H1 (cell line): ENCODE measurements at regions not wholly inside any gene's neighbourhood (a gene's known extent, or its start where the extent isn't known, plus 50 kb on each side); places are given as distances from the start of the nearest gene placed in this dataset.

Experiments used
- CTCF ChIA-PET: fragments of 300-600 bp; sonication (Branson Sonifier 250); formaldehyde crosslinking; loops from one replicate; lab custom pipeline; 2021; ENCODE audit not compliant: partially characterized antibody; lab: Charles Lee
- POLR2A ChIA-PET: fragments of 300-600 bp; sonication (Branson Sonifier 250); formaldehyde crosslinking; loops from one replicate; lab custom pipeline; 2021; ENCODE audit warnings: inconsistent platforms; ENCODE audit not compliant: partially characterized antibody; lab: Charles Lee
- DNase-seq, 2 experiments: peaks; one replicate each; pipeline versions ENCODE4 v3.0.0 to v3.0.0-alpha.2; 2010 to 2022; ENCODE audit warnings: low spot score in 2 of 2, low read depth in 1 of 2, mixed read lengths in 1 of 2
- FAIRE-seq: peaks from 2 replicates; lab custom pipeline; 2011; peaks lifted over from hg19 to GRCh38; lab: Jason Lieb, UNC
- H2AFZ ChIP-seq: 2 replicates; pipeline ENCODE4 v1.8.1; 2012; ENCODE audit warnings: low read length, inconsistent platforms
- H2AK5ac ChIP-seq: 2 replicates; pipeline ENCODE4 v1.6.1; 2013; ENCODE audit warnings: low read depth, low read length
- H2BK120ac ChIP-seq: replicated peaks from 2 replicates; pipeline ENCODE3; 2013; ENCODE audit warnings: low read depth, low read length, inconsistent platforms
- H2BK12ac ChIP-seq: 2 replicates; pipeline ENCODE4 v1.6.1; 2013; ENCODE audit warnings: low read depth, low read length
- H2BK15ac ChIP-seq: 2 replicates; pipeline ENCODE4 v1.6.1; 2013; ENCODE audit warnings: low read length
- H2BK20ac ChIP-seq: 2 replicates; pipeline ENCODE4 v1.6.1; 2013; ENCODE audit warnings: low read length
- H2BK5ac ChIP-seq: 2 replicates; pipeline ENCODE4 v1.6.1; 2013; ENCODE audit warnings: low read depth, low read length
- H3K14ac ChIP-seq: 2 replicates; pipeline ENCODE4 v1.6.1; 2013; ENCODE audit warnings: inconsistent platforms; ENCODE audit not compliant: insufficient read length
- H3K18ac ChIP-seq: 2 replicates; pipeline ENCODE4 v1.6.1; 2013; ENCODE audit warnings: low read length; ENCODE audit errors: extremely low read depth
- H3K23ac ChIP-seq: 2 replicates; pipeline ENCODE4 v1.6.1; 2013; ENCODE audit warnings: inconsistent platforms; ENCODE audit not compliant: insufficient read length
- H3K23me2 ChIP-seq: 2 replicates; pipeline ENCODE4 v1.6.1; 2013; ENCODE audit warnings: low read depth, low read length
- H3K27ac ChIP-seq: 2 replicates; pipeline ENCODE4 v1.6.1; 2011; ENCODE audit warnings: low read depth, low read length, inconsistent platforms
- H3K27me3 ChIP-seq, 4 experiments: replicated peaks in 1 of 4; 1 replicate in 1 of 4; 2 replicates in 3 of 4; pipeline versions ENCODE4 v1.6.1 to v1.8.1; 2011 to 2013; ENCODE audit warnings: low read length in 3 of 4, mild to moderate bottlenecking in 3 of 4, inconsistent platforms in 2 of 4, mixed read lengths in 2 of 4, moderate library complexity in 1 of 4; ENCODE audit not compliant: control insufficient read depth in 3 of 4, insufficient read depth in 3 of 4; ENCODE audit errors: extremely low read depth in 1 of 4
- H3K36me3 ChIP-seq, 4 experiments: 2 replicates each; pipeline versions ENCODE4 v1.6.1 to v1.8.1; 2011 to 2013; ENCODE audit warnings: mild to moderate bottlenecking in 4 of 4, low read length in 3 of 4, moderate library complexity in 2 of 4, control low read depth in 1 of 4, inconsistent platforms in 1 of 4; ENCODE audit not compliant: insufficient read depth in 4 of 4, control insufficient read depth in 2 of 4
- H3K4ac ChIP-seq: replicated peaks from 2 replicates; pipeline ENCODE3; 2013; ENCODE audit warnings: low read length, low read depth, mixed read lengths, inconsistent platforms; ENCODE audit not compliant: insufficient read length
- H3K4me1 ChIP-seq, 4 experiments: replicated peaks in 1 of 4; 1 replicate in 1 of 4; 2 replicates in 3 of 4; pipeline versions ENCODE4 v1.6.1 to v1.8.1; 2011 to 2013; ENCODE audit warnings: low read length in 3 of 4, inconsistent platforms in 2 of 4, mixed read lengths in 1 of 4; ENCODE audit not compliant: insufficient read depth in 4 of 4, control insufficient read depth in 3 of 4
- H3K4me2 ChIP-seq, 2 experiments: 2 replicates each; pipeline versions ENCODE4 v1.6.1 to v1.8.1; 2011 to 2013; ENCODE audit warnings: low read depth in 2 of 2, low read length in 2 of 2, control low read depth in 1 of 2, inconsistent platforms in 1 of 2, mild to moderate bottlenecking in 1 of 2; ENCODE audit not compliant: insufficient read depth in 1 of 2
- H3K4me3 ChIP-seq, 4 experiments: fragments of 200-600, 300-600 bp in 1 of 4; sonication (generic), shearing (Covaris generic), sonication (Bioruptor Twin) in 1 of 4; 2 replicates each; pipeline versions ENCODE4 v1.5.1 to v1.8.1; 2011 to 2016; ENCODE audit warnings: low read length in 4 of 4, low read depth in 3 of 4, control low read depth in 2 of 4, inconsistent platforms in 2 of 4, mild to moderate bottlenecking in 2 of 4, mixed read lengths in 1 of 4, moderate library complexity in 1 of 4; ENCODE audit not compliant: insufficient read depth in 2 of 4; ENCODE audit errors: extremely low read depth in 1 of 4
- H3K56ac ChIP-seq: replicated peaks from 2 replicates; pipeline ENCODE3; 2013; ENCODE audit warnings: low read depth, mild to moderate bottlenecking, mixed read lengths, low read length, inconsistent platforms; ENCODE audit not compliant: insufficient read length
- H3K79me1 ChIP-seq: 2 replicates; pipeline ENCODE4 v1.6.1; 2013; ENCODE audit warnings: low read depth, low read length, control low read depth
- H3K79me2 ChIP-seq, 2 experiments: 2 replicates each; pipeline versions ENCODE4 v1.6.1 to v1.8.1; 2012 to 2013; ENCODE audit warnings: low read length in 2 of 2, mild to moderate bottlenecking in 2 of 2, inconsistent platforms in 1 of 2; ENCODE audit not compliant: insufficient read depth in 2 of 2, control insufficient read depth in 1 of 2
- H3K9ac ChIP-seq, 4 experiments: replicated peaks in 1 of 4; 1 replicate in 1 of 4; 2 replicates in 3 of 4; pipeline versions ENCODE4 v1.6.1 to v1.8.1; 2011 to 2013; ENCODE audit warnings: low read depth in 3 of 4, low read length in 3 of 4, control low read depth in 2 of 4, mild to moderate bottlenecking in 2 of 4, moderate library complexity in 2 of 4, inconsistent platforms in 1 of 4; ENCODE audit errors: extremely low read depth in 1 of 4
- H3K9me3 ChIP-seq, 2 experiments: 2 replicates each; pipeline versions ENCODE4 v1.6.1 to v1.8.1; 2012 to 2013; ENCODE audit warnings: mild to moderate bottlenecking in 2 of 2, moderate library complexity in 2 of 2, control low read depth in 1 of 2, inconsistent platforms in 1 of 2, low read depth in 1 of 2, low read length in 1 of 2, mixed read lengths in 1 of 2; ENCODE audit not compliant: insufficient read depth in 2 of 2
- H4K20me1 ChIP-seq, 2 experiments: replicated peaks in 1 of 2; 2 replicates each; pipeline versions ENCODE3 to v1.8.1; 2011 to 2013; ENCODE audit warnings: inconsistent platforms in 2 of 2, low read length in 2 of 2, mild to moderate bottlenecking in 1 of 2; ENCODE audit not compliant: insufficient read depth in 2 of 2, control insufficient read depth in 1 of 2
- H4K5ac ChIP-seq: 2 replicates; pipeline ENCODE4 v1.6.1; 2013; ENCODE audit warnings: low read length, low read depth, mixed read lengths, inconsistent platforms; ENCODE audit not compliant: insufficient read length
- H4K8ac ChIP-seq: 2 replicates; pipeline ENCODE4 v1.8.0; 2013; ENCODE audit warnings: mild to moderate bottlenecking, moderate library complexity, low read length, inconsistent platforms; ENCODE audit not compliant: insufficient read depth; ENCODE audit errors: extremely low read depth
- H4K91ac ChIP-seq: replicated peaks from 2 replicates; pipeline ENCODE3; 2013; ENCODE audit warnings: low read length, mixed read lengths, inconsistent platforms; ENCODE audit not compliant: insufficient read length
- EGR1 ChIP-seq: IDR thresholded peaks from 2 replicates; pipeline ENCODE4 v1.6.1; 2011; ENCODE audit warnings: low read depth, low read length, borderline replicate concordance
- TCF12 ChIP-seq: IDR thresholded peaks from 2 replicates; pipeline ENCODE4 v1.6.1; 2011; ENCODE audit warnings: low read depth, mild to moderate bottlenecking, low read length
- WGBS, 2 experiments: shearing (Covaris generic) in 1 of 2; methylation state at CpG; one replicate each; pipeline versions ENCODE4 v1.1.6 to v1.1.7; 2013 to 2015; ENCODE audit warnings: low lambda C conversion rate in 2 of 2, mixed read lengths in 2 of 2, inconsistent platforms in 1 of 2, low coverage in 1 of 2, missing lambda C conversion rate in 1 of 2; ENCODE audit not compliant: insufficient replicate concordance in 2 of 2, insufficient coverage in 1 of 2, insufficient read length in 1 of 2; ENCODE audit errors: extremely low coverage in 1 of 2, missing lambda C conversion rate in 1 of 2; 5-methylcytosine and 5-hydroxymethylcytosine counted together

DNA sequence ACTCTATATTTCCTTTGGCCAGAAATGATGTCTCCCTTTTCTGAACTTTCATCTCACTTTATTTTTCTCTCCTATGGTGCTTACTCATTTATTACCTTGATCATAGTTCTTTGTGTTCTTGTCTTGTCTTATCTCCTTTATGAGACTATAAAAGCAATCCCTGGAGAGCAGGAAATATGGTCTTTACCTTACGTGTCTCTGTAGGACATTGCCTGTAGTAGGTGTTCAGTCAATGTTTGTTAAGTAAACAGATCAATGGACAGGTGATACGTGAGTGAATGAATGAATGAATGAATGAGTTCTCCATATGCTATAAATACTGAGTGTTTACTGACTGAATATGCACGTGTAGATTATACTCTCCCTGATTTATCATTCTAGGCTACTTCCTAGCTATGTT, 193.7 kb upstream of the HMGA2 start:
- Histone ChIP-seq H3K79me1 (no peaks in the 10 kb centered on the region), H2BK120ac (no peak overlapping the region), H2AFZ (no peak overlapping the region), H4K20me1 (no peaks in the 10 kb centered on the region), H3K36me3 (no peaks in the 10 kb centered on the region), H3K9me3 (no peaks in the 10 kb centered on the region), H3K4me1 (no peaks in the 10 kb centered on the region), H3K4me2 (no peak overlapping the region), H3K23ac (no peak overlapping the region), H2BK20ac (no peak overlapping the region), H3K56ac (no peak overlapping the region), H2BK15ac (no peak overlapping the region), H3K14ac (no peak overlapping the region), H2BK5ac (no peak overlapping the region), H3K79me2 (no peaks in the 10 kb centered on the region), H2AK5ac (no peak overlapping the region), H3K18ac (no peak overlapping the region), H3K4me3 (no peak overlapping the region), H4K5ac (no peak overlapping the region), H3K27ac (no peak overlapping the region), H3K9ac (no peak overlapping the region), H3K27me3 (no peaks in the 10 kb centered on the region), H3K23me2 (no peaks in the 10 kb centered on the region; the same call in 1 of the 2 replicates), H3K4ac (no peak overlapping the region), H4K8ac (no peak overlapping the region), H2BK12ac (no peak overlapping the region), H4K91ac (no peak overlapping the region)
- FAIRE-seq (no peak), DNase-seq (no peak)
- ChIA-PET POLR2A (no interaction called here), CTCF (interaction anchor here (0.5 to 1.5 kb wide), 2 partner anchors 11 to 349 kb away, joined by 3 read pairs; no protein-coding TSS in a partner anchor)
- WGBS, 2 experiments: 85% methylated on average over 3 of the region's 3 CpGs; no CpG with 5 or more reads in 1 of the 2 experiments
- TF ChIP-seq EGR1 (no peak), TCF12 (no peak)
